ENCODE measurements at regions not wholly inside any gene's neighbourhood (a gene's known extent, or its start where the extent isn't known, plus 50 kb on each side); places are given as distances from the start of the nearest gene placed in this dataset.

DNA sequence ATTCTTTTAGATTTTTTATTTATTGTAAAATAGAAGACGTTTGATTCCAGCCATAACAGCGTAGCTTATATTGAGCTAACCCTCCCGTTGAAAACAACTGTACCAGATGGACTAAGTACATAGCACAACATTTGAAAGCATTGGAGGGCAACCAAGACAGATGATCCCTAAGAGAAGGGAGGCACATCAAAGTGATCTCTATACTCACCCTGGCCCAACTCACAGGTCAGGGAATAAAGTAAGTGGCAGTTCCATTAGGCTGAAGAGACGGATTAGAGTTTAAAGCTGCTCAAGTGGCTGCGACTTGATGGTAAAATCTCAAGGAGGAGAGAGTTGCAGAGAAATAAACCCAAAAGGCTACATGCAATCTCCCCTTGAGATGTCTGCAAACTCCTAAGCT lies 65.1 kb upstream of the ITM2B start:
- no peak for DNase-seq (ENCODE audit: low read depth in 1 of 2, low spot score in 1 of 2)
- TF ChIP-seq POLR2AphosphoS5 (IDR thresholded peaks at IDR 0.05; ENCODE audit: low read depth) (no peak), SPI1 (IDR thresholded peaks at IDR 0.05; ENCODE audit: borderline replicate concordance, low read depth) (no peak), GABPA (IDR thresholded peaks at IDR 0.05; ENCODE audit: low read depth) (no peak)
- TF ChIP-seq, protein P1, sequence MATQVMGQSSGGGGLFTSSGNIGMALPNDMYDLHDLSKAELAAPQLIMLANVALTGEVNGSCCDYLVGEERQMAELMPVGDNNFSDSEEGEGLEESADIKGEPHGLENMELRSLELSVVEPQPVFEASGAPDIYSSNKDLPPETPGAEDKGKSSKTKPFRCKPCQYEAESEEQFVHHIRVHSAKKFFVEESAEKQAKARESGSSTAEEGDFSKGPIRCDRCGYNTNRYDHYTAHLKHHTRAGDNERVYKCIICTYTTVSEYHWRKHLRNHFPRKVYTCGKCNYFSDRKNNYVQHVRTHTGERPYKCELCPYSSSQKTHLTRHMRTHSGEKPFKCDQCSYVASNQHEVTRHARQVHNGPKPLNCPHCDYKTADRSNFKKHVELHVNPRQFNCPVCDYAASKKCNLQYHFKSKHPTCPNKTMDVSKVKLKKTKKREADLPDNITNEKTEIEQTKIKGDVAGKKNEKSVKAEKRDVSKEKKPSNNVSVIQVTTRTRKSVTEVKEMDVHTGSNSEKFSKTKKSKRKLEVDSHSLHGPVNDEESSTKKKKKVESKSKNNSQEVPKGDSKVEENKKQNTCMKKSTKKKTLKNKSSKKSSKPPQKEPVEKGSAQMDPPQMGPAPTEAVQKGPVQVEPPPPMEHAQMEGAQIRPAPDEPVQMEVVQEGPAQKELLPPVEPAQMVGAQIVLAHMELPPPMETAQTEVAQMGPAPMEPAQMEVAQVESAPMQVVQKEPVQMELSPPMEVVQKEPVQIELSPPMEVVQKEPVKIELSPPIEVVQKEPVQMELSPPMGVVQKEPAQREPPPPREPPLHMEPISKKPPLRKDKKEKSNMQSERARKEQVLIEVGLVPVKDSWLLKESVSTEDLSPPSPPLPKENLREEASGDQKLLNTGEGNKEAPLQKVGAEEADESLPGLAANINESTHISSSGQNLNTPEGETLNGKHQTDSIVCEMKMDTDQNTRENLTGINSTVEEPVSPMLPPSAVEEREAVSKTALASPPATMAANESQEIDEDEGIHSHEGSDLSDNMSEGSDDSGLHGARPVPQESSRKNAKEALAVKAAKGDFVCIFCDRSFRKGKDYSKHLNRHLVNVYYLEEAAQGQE (IDR thresholded peaks at IDR 0.05; ENCODE audit: insufficient replicate concordance, low read depth) = no peak
- TF ChIP-seq, protein P2, sequence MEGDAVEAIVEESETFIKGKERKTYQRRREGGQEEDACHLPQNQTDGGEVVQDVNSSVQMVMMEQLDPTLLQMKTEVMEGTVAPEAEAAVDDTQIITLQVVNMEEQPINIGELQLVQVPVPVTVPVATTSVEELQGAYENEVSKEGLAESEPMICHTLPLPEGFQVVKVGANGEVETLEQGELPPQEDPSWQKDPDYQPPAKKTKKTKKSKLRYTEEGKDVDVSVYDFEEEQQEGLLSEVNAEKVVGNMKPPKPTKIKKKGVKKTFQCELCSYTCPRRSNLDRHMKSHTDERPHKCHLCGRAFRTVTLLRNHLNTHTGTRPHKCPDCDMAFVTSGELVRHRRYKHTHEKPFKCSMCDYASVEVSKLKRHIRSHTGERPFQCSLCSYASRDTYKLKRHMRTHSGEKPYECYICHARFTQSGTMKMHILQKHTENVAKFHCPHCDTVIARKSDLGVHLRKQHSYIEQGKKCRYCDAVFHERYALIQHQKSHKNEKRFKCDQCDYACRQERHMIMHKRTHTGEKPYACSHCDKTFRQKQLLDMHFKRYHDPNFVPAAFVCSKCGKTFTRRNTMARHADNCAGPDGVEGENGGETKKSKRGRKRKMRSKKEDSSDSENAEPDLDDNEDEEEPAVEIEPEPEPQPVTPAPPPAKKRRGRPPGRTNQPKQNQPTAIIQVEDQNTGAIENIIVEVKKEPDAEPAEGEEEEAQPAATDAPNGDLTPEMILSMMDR (IDR thresholded peaks at IDR 0.05; ENCODE audit: insufficient read depth, low read length) = no peak
- no peak overlapping the region for H3K27ac ChIP-seq (replicated peaks)
- H3K27me3 ChIP-seq (ENCODE audit: insufficient read depth, poor library complexity, severe bottlenecking) = no peaks in the 10 kb centered on the region
- H3K4me3 ChIP-seq (replicated peaks; ENCODE audit: insufficient read depth, low read length) = no peak overlapping the region

DNA sequence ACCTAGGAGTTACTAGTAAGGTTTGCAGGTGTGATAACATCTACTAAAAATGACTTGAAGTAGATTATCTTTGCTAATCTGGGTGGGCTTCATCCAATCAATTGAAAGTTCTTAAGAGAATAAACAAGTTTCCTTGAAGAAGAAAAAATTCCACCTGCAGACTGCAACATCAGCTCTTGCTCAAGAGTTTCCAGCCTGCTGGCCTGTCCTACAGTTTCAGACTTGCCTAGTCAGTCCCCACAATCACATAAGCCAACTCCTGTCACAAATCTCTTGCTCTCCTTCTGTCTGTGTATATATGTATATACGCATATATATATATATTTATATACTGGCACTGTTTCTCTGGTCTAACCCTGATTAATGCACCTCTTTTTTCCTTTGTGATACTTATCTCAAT lies 67.3 kb upstream of the ITM2B start:
- DNase-seq (ENCODE audit: low read depth in 1 of 2, low spot score in 1 of 2) = no peak
- TF ChIP-seq POLR2AphosphoS5 (IDR thresholded peaks at IDR 0.05; ENCODE audit: low read depth) (no peak), GABPA (IDR thresholded peaks at IDR 0.05; ENCODE audit: low read depth) (no peak), SPI1 (IDR thresholded peaks at IDR 0.05; ENCODE audit: borderline replicate concordance, low read depth) (no peak)
- TF ChIP-seq, protein P2 (IDR thresholded peaks at IDR 0.05; ENCODE audit: insufficient read depth, low read length) = no peak
- TF ChIP-seq, protein P1 (IDR thresholded peaks at IDR 0.05; ENCODE audit: insufficient replicate concordance, low read depth) = no peak
- H3K27ac ChIP-seq (replicated peaks) = no peak overlapping the region
- no peaks in the 10 kb centered on the region for H3K27me3 ChIP-seq (ENCODE audit: insufficient read depth, poor library complexity, severe bottlenecking)
- H3K4me3 ChIP-seq (replicated peaks; ENCODE audit: insufficient read depth, low read length) = no peak overlapping the region

DNA sequence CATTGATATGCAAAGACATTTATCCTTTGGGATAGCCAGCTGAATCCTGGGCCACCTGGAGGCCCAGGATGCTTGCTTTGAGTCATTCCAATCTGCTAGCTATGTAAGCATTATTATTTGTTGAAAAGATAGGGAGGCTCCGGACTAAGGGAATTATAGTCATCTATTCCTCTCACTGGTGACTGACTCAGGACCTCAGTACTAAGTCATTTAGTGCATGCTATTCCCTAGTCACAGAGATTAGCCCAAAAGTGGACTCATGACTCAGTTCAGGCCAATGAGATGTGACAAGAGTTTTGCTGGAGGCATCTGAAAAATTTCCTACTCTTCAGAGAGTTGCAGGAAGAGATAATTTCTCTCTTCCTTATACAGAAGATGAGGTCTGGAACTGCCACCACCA lies 67.9 kb upstream of the ITM2B start:
- H3K27me3 ChIP-seq (ENCODE audit: insufficient read depth, poor library complexity, severe bottlenecking) = no peaks in the 10 kb centered on the region
- H3K4me3 ChIP-seq (replicated peaks; ENCODE audit: insufficient read depth, low read length) = no peak overlapping the region
- no peak overlapping the region for H3K27ac ChIP-seq (replicated peaks)
- no peak for DNase-seq (ENCODE audit: low read depth in 1 of 2, low spot score in 1 of 2)
- no peak for TF ChIP-seq GABPA (IDR thresholded peaks at IDR 0.05; ENCODE audit: low read depth)
- TF ChIP-seq, protein P2 (IDR thresholded peaks at IDR 0.05; ENCODE audit: insufficient read depth, low read length) = no peak

DNA sequence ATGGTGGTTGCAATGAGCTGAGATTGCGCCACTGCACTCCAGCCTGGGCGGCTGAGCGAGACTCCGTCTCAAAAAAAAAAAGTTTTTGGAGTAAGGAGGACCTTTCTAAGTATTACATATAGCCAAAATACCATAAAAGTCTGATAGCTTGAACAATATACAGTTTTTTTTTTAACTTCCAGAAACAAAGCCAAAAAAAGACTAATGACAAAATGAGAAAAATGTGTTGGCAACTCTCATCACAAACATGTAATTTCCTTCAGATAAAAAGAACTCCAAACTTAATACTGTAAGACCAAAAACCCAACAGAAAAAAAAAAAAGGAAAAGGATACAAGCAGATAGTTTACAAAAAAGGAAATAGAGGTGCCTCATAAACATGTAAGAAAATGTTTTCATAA lies 68.2 kb upstream of the MED4 start:
- peak overlapping the region; percentile 79 for H3K27ac ChIP-seq (replicated peaks)
- no peak for DNase-seq (ENCODE audit: low read depth in 1 of 2, low spot score in 1 of 2)
- TF ChIP-seq, protein P1 (IDR thresholded peaks at IDR 0.05; ENCODE audit: insufficient replicate concordance, low read depth) = no peak
- no peak for TF ChIP-seq SPI1 (IDR thresholded peaks at IDR 0.05; ENCODE audit: borderline replicate concordance, low read depth)
- TF ChIP-seq POLR2AphosphoS5 (IDR thresholded peaks at IDR 0.05; ENCODE audit: low read depth) = no peak
- no peak for TF ChIP-seq GABPA (IDR thresholded peaks at IDR 0.05; ENCODE audit: low read depth)
- TF ChIP-seq, protein P2 (IDR thresholded peaks at IDR 0.05; ENCODE audit: insufficient read depth, low read length) = no peak
- no peak overlapping the region for H3K4me3 ChIP-seq (replicated peaks; ENCODE audit: insufficient read depth, low read length)
- no peaks in the 10 kb centered on the region for H3K27me3 ChIP-seq (ENCODE audit: insufficient read depth, poor library complexity, severe bottlenecking)
